ENCODE measurements at regions not wholly inside any gene's neighbourhood (a gene's known extent, or its start where the extent isn't known, plus 50 kb on each side); places are given as distances from the start of the nearest gene placed in this dataset.

GRCh38 chr9:18404434-18405029 is 69.4 kb upstream of the ADAMTSL1 start:
- DNase-seq: no peak

GRCh38 chr9:18405240-18405639 is 68.7 kb upstream of the ADAMTSL1 start:
- DNase-seq: no peak

GRCh38 chr9:18410983-18411382 is 63.0 kb upstream of the ADAMTSL1 start:
- no peak for DNase-seq

GRCh38 chr9:18421391-18421790 is 52.6 kb upstream of the ADAMTSL1 start:
- DNase-seq: no peak

GRCh38 chr9:18422296-18423036 is 51.5 kb upstream of the ADAMTSL1 start:
- DNase-seq: no peak

GRCh38 chr9:18423791-18424531 is 50.0 kb upstream of the ADAMTSL1 start:
- DNase-seq: no peak
